Dedifferentiated amniotic fluid mesenchymal stem cell (primary cell): ENCODE measurements at regions not wholly inside any gene's neighbourhood (a gene's known extent, or its start where the extent isn't known, plus 50 kb on each side); places are given as distances from the start of the nearest gene placed in this dataset.

Experiments used
- DNase-seq: peaks from one replicate; pipeline ENCODE4 v3.0.0-alpha.2; 2016; ENCODE audit errors: extremely low spot score

GRCh38 chr2:4844881-4845280 is 847.3 kb upstream of the SOX11 start:
- DNase-seq: no peak

GRCh38 chr2:4862031-4862430 is 830.2 kb upstream of the SOX11 start:
- DNase-seq: no peak

GRCh38 chr2:4866198-4866597 is 826.0 kb upstream of the SOX11 start:
- DNase-seq: no peak

- DNase-seq: no peak
Measured at GRCh38 chr2:4868466-4868865, 823.7 kb upstream of the SOX11 start.

- DNase-seq: no peak
Measured at GRCh38 chr2:4869154-4869553, 823.0 kb upstream of the SOX11 start.

GRCh38 chr2:4873364-4873763 is 818.8 kb upstream of the SOX11 start:
- DNase-seq: no peak

- DNase-seq: no peak
Measured at GRCh38 chr2:4873876-4874593, 818.1 kb upstream of the SOX11 start.

- DNase-seq: no peak
Measured at GRCh38 chr2:4882421-4882820, 809.8 kb upstream of the SOX11 start.

GRCh38 chr2:4882941-4883340 is 809.2 kb upstream of the SOX11 start:
- no peak for DNase-seq

GRCh38 chr2:4883375-4883774 is 808.8 kb upstream of the SOX11 start:
- DNase-seq: no peak

GRCh38 chr2:4884117-4884571 is 808.0 kb upstream of the SOX11 start:
- no peak for DNase-seq

- DNase-seq: no peak
Measured at GRCh38 chr2:4891394-4891793, 800.8 kb upstream of the SOX11 start.

GRCh38 chr2:4895371-4895770 is 796.8 kb upstream of the SOX11 start:
- DNase-seq: no peak

- no peak for DNase-seq
Measured at GRCh38 chr2:4898706-4899105, 793.5 kb upstream of the SOX11 start.

GRCh38 chr2:4900242-4900641 is 791.9 kb upstream of the SOX11 start:
- no peak for DNase-seq

GRCh38 chr2:4900861-4901770 is 791.1 kb upstream of the SOX11 start:
- no peak for DNase-seq

- DNase-seq: no peak
Measured at GRCh38 chr2:4903656-4904348, 788.4 kb upstream of the SOX11 start.

GRCh38 chr2:4908461-4908860 is 783.7 kb upstream of the SOX11 start:
- no peak for DNase-seq

GRCh38 chr2:4909346-4910009 is 782.7 kb upstream of the SOX11 start:
- no peak for DNase-seq

GRCh38 chr2:4914036-4914435 is 778.1 kb upstream of the SOX11 start:
- no peak for DNase-seq

- no peak for DNase-seq
Measured at GRCh38 chr2:4914551-4914950, 777.6 kb upstream of the SOX11 start.

- no peak for DNase-seq
Measured at GRCh38 chr2:4915357-4915756, 776.8 kb upstream of the SOX11 start.
